Stimulated activated CD4-positive, alpha-beta T cell treated with anti-CD3 and anti-CD28 coated beads, Interleukin-12 subunit alpha, Interleukin-12 subunit beta, amount 100 ng/mL, for 24 hours (primary cell): ENCODE measurements at regions not wholly inside any gene's neighbourhood (a gene's known extent, or its start where the extent isn't known, plus 50 kb on each side); places are given as distances from the start of the nearest gene placed in this dataset.
"Not testable (repeated sequence)": the region's sequence is repeated elsewhere in the genome, so short reads cannot be mapped to it uniquely, and the experiment has no call there.

Experiments used
- DNase-seq, 2 experiments: peaks; one replicate each; pipeline ENCODE4 v3.0.0-alpha.2; 2020; ENCODE audit warnings: low read depth in 2 of 2

- no peak for DNase-seq
Measured at GRCh38 chr6:8180327-8181159, 78.2 kb upstream of the EEF1E1 start.

- DNase-seq, result no peak
Measured at GRCh38 chr6:8177721-8178120, 75.4 kb upstream of the EEF1E1 start.

- no peak for DNase-seq
Measured at GRCh38 chr6:8175046-8175777, 72.9 kb upstream of the EEF1E1 start.

- no peak for DNase-seq
Measured at GRCh38 chr6:8174571-8174970, 72.2 kb upstream of the EEF1E1 start.

- no peak for DNase-seq
Measured at GRCh38 chr6:8172530-8172929, 70.2 kb upstream of the EEF1E1 start.

GRCh38 chr6:8170754-8171153 is 68.4 kb upstream of the EEF1E1 start:
- no peak for DNase-seq

- DNase-seq, result no peak
Measured at GRCh38 chr6:8170245-8170644, 67.9 kb upstream of the EEF1E1 start.

GRCh38 chr6:8166156-8166555 is 63.8 kb upstream of the EEF1E1 start:
- no peak for DNase-seq

GRCh38 chr6:8165008-8165407 is 62.7 kb upstream of the EEF1E1 start:
- DNase-seq, result not testable (repeated sequence)

- not testable (repeated sequence) for DNase-seq
Measured at GRCh38 chr6:8164281-8164680, 61.9 kb upstream of the EEF1E1 start.

GRCh38 chr6:8159966-8160365 is 57.6 kb upstream of the EEF1E1 start:
- DNase-seq, result no peak

- DNase-seq, result no peak
Measured at GRCh38 chr6:8157839-8158238, 55.5 kb upstream of the EEF1E1 start.

GRCh38 chr6:8155259-8156012 is 53.1 kb upstream of the EEF1E1 start:
- no peak for DNase-seq
